GM06990 (cell line): ENCODE measurements at regions not wholly inside any gene's neighbourhood (a gene's known extent, or its start where the extent isn't known, plus 50 kb on each side); places are given as distances from the start of the nearest gene placed in this dataset.
"Not testable (repeated sequence)": the region's sequence is repeated elsewhere in the genome, so short reads cannot be mapped to it uniquely, and the experiment has no call there.

Experiments used
- DNase-seq: peaks from one replicate; pipeline ENCODE4 v3.0.0-alpha.2; 2011; ENCODE audit not compliant: insufficient read length; ENCODE audit errors: extremely low read depth
- H3K27me3 ChIP-seq: replicated peaks from 2 replicates; pipeline ENCODE4 v1.6.0; 2011; ENCODE audit warnings: low read length; ENCODE audit not compliant: control insufficient read depth, insufficient read depth
- H3K36me3 ChIP-seq: 2 replicates; pipeline ENCODE4 v1.5.1; 2011; ENCODE audit warnings: low read length; ENCODE audit not compliant: control insufficient read depth, insufficient read depth
- H3K4me3 ChIP-seq: replicated peaks from 2 replicates; pipeline ENCODE4 v1.5.1; 2011; ENCODE audit warnings: low read depth, mild to moderate bottlenecking, control low read depth, low read length
- CTCF ChIP-seq: IDR thresholded peaks from 2 replicates; pipeline ENCODE4 v1.5.1; 2011; ENCODE audit warnings: low read length, control low read depth, mild to moderate bottlenecking, inconsistent platforms; ENCODE audit not compliant: insufficient read depth, poor library complexity, severe bottlenecking

GRCh38 chr5:163163858-163164257, 273.5 kb upstream of the CCNG1 start:
- Histone ChIP-seq H3K27me3 (no peaks in the 10 kb centered on the region), H3K4me3 (no peak overlapping the region), H3K36me3 (no peaks in the 10 kb centered on the region)
- no peak for DNase-seq
- no peak for TF ChIP-seq CTCF

- DNase-seq = no peak
- Histone ChIP-seq H3K4me3 (no peak overlapping the region), H3K36me3 (no peaks in the 10 kb centered on the region), H3K27me3 (no peaks in the 10 kb centered on the region)
- no peak for TF ChIP-seq CTCF
Measured at GRCh38 chr5:163165277-163165676, 272.1 kb upstream of the CCNG1 start.

- not testable (repeated sequence) for H3K4me3 ChIP-seq, DNase-seq, H3K27me3 ChIP-seq, H3K36me3 ChIP-seq
Measured at GRCh38 chr5:163170161-163170560, 267.2 kb upstream of the CCNG1 start.

GRCh38 chr5:163172540-163173338, 264.7 kb upstream of the CCNG1 start:
- Histone ChIP-seq H3K36me3 (no peaks in the 10 kb centered on the region), H3K27me3 (no peaks in the 10 kb centered on the region), H3K4me3 (no peak overlapping the region)
- no peak for DNase-seq
- no peak for TF ChIP-seq CTCF

- Histone ChIP-seq H3K27me3 (no peaks in the 10 kb centered on the region), H3K4me3 (no peak overlapping the region), H3K36me3 (no peaks in the 10 kb centered on the region)
- TF ChIP-seq CTCF = no peak
- no peak for DNase-seq
Measured at GRCh38 chr5:163177971-163178370, 259.4 kb upstream of the CCNG1 start.

- no peak for TF ChIP-seq CTCF
- Histone ChIP-seq H3K4me3 (no peak overlapping the region), H3K36me3 (no peaks in the 10 kb centered on the region), H3K27me3 (no peaks in the 10 kb centered on the region)
- DNase-seq = no peak
Measured at GRCh38 chr5:163185315-163185714, 252.1 kb upstream of the CCNG1 start.
